ENCODE measurements at regions not wholly inside any gene's neighbourhood (a gene's known extent, or its start where the extent isn't known, plus 50 kb on each side); places are given as distances from the start of the nearest gene placed in this dataset.
"Not testable (repeated sequence)": the region's sequence is repeated elsewhere in the genome, so short reads cannot be mapped to it uniquely, and the experiment has no call there.

DNA sequence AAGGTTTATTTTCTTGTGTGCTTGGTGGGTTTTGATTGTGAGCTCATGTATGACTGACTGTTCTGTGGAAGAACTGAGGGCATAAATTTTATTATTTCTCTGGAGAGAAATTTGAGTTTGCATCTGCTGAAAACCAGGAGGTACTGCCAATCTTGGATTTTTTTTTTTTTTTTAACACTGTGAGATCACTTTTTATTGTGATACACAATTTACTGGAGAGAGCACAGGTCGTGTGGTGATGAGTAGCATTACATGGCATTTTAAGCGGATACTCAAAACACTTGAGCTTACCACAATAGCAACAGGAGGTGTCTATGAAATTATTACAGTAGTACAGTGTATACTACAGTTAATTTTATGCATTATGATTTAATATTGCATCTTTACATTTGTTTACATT, 237.4 kb downstream of the MFSD1 start:
- no peak overlapping the region for H3K4me3 ChIP-seq (ENCODE audit: low read length)
- no peak for TF ChIP-seq ZNF274 (IDR thresholded peaks at IDR 0.05; ENCODE audit: low read depth, low read length)

DNA sequence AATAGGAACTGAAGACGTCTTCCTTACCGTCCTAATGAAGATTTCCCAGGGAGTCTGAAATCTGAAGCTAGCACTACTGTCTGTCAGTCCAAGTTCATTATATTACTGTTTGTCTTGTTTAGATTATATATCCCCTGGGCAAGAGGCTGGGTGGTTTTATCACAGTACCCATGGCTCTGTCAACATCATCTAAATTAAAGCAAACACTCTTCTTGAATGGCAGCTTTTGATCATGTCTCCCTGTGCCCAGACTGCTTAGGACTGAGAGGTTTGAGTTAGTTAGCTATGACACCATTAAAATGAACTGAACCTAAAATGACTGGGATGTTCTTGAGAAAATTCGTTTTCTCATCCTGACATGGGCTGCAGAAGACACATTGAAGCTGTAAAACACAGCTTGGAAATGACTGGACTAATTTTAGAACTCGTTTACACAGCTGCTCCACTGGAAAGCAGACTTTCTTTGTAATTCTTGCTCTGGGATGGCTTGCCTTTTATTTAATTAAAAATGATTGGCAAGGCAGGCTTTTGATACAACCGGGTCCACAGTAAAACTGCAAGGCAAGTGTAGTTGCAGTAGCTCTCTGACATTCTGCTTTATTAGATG, 243.5 kb downstream of the MFSD1 start:
- TF ChIP-seq ZNF274 (IDR thresholded peaks at IDR 0.05; ENCODE audit: low read depth, low read length), result no peak

DNA sequence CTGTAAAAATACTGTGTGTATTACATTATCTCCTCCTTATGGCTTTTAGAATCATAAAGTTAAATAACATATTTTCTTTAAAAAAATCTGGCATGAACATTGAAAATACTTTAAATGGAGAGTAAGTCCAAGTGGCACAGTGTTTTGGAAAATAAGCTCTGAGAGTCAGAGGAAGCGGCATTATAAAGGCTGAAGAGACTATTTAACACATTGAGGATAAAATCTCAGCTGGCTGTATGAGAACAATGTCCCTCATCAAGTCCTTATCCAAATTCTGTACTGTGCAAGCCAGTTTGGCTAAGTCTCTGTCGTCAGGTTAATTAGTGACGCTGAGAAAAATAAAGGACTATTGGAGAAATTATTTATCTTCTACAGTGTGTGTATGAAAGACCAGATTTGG, 245.5 kb downstream of the MFSD1 start:
- H3K4me3 ChIP-seq (ENCODE audit: low read length), result no peak overlapping the region

More for the DNA sequence above, 243.5 kb downstream of the MFSD1 start:
- H3K4me3 ChIP-seq (ENCODE audit: low read length), result no peak overlapping the region

DNA sequence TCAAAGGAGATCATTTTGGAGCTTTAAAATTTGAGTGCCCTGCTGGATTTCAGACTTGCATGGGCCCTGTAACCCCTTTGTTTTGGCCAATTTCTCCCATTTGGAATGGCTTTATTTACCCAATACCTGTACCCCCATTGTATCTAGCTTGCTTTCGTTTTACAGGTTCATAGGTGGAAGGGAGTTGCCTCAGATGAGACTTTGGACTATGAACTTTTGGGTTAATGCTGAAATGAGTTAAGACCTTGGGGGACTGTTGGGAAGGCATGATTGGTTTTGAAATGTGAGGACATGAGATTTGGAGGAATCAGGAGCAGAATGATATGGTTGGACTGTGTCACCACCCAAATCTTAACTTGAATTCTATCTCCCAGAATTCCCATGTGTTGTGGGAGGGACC, 250.6 kb downstream of the MFSD1 start:
- H3K4me3 ChIP-seq (ENCODE audit: low read length), result not testable (repeated sequence)

More for the DNA sequence above, 245.5 kb downstream of the MFSD1 start:
- TF ChIP-seq ZNF274 (IDR thresholded peaks at IDR 0.05; ENCODE audit: low read depth, low read length), result no peak

DNA sequence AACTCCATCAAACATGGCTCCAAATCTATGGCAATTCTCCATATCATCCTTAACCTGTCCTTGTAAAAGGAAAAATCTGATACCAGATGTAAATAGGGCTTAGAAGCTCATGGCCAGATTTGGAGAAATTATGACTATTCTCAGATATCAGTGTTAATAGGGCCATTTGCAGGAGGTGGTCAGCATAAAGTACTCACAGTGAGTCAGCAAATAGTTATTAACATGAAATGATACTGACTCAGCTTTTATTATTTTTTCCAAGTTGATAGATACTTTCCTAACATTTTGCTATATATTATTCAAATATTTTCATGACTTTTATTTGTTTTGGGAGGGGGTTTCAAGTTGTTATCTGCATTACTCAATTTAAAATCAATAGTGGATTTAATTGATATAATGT, 255.8 kb downstream of the MFSD1 start:
- TF ChIP-seq ZNF274 (IDR thresholded peaks at IDR 0.05; ENCODE audit: low read depth, low read length), result no peak
- no peak overlapping the region for H3K4me3 ChIP-seq (ENCODE audit: low read length)

DNA sequence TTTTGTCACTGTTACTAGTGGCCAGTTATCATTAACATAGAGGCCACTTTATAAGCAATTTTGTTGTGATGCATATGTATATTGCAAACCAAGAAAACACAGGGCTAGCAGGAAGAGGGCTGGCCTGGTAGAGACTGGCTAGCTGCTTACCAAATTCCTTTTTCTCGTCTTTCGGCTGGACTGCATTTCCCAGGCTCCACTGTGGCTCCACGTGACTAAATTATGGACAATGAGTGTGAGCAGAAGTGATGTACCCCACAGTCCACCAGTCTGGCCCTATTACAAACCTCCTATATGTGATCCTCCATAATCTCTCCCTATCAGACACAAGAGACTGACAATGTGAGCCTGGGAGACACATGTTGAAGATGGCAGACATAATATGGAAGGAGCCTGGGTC, 257.0 kb downstream of the MFSD1 start:
- TF ChIP-seq ZNF274 (IDR thresholded peaks at IDR 0.05; ENCODE audit: low read depth, low read length), result no peak

DNA sequence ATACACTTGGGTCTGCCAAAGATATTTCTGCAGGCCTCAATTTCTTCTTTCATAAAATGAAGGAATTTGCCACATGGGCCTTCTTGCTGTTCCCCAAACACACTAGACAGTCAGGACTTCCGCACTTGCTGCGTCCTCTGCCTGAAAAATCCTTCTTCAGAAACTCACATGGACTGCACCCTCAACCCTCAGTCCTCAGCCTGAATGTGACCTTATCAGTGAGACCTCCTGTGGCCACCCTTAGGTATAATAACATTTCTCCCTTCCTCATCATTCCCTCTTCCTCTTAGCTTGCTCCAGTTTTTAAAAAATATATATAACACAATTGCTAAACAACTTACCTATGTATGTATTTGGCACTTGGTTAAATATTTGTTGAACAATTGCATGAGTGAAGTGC, 257.5 kb downstream of the MFSD1 start:
- TF ChIP-seq ZNF274 (IDR thresholded peaks at IDR 0.05; ENCODE audit: low read depth, low read length), result no peak
- no peak overlapping the region for H3K4me3 ChIP-seq (ENCODE audit: low read length)

More for the DNA sequence above, 257.0 kb downstream of the MFSD1 start:
- H3K4me3 ChIP-seq (ENCODE audit: low read length), result no peak overlapping the region

DNA sequence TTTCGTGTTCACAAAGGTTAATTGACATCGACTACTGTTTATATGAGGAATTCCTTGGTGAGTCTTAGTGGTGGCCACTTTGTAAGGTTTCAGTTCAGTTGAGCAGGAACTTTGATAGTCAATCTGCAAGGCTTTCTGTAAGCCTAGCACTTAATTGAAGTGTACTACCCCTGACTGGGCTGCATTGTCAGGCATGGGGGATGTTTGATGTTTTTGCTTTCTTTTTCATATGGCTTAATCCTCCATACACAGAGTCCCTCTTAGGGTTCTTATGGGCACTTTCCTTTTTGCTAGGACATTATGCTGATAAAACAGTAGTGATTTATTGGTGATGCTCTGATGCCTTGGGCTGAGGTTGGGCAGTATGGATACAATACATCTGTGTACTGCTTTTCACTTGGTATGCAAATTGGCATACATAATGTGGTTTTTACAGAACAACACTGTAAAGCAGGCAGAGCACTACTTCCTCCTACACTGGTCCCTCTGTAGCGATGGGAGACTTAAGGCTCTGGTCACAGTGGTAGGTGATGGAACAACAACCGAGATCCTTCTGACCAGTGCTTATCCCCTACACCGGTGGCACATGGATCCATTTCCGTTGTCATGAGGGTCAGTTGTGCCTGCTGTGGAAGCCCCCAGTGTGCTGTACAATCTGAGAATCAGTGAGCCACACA, 261.0 kb downstream of the MFSD1 start:
- H3K4me3 ChIP-seq (ENCODE audit: low read length), result no peak overlapping the region
- TF ChIP-seq ZNF274 (IDR thresholded peaks at IDR 0.05; ENCODE audit: low read depth, low read length), result no peak

DNA sequence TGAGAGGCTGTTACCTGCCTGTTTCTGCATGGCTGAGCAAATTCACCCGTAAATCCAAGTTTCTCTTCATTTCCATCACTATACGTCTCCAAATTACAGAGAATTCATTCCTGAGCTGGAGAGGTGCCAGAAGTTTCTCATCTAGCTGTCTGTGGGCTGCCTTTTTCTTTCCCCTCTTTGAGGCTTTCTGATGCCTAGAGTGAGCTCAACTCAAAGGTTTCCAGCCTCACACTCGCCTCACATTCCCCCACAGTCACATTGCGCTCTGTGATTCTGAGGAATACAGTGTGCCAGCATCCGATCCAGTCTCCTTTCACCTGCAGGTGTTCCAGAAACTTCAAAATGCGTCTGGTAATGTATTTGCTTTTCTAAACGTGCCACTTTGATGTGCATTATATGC, 267.2 kb downstream of the MFSD1 start, which contains the start of gene IQCJ:
Gene IQCJ, plus strand, starts transcription at position 229 of the 400 bp plus-strand sequence.
- H3K4me3 ChIP-seq (ENCODE audit: low read length), result no peak within 1 kb of the TSS
- TF ChIP-seq ZNF274 (IDR thresholded peaks at IDR 0.05; ENCODE audit: low read depth, low read length), result no peak

DNA sequence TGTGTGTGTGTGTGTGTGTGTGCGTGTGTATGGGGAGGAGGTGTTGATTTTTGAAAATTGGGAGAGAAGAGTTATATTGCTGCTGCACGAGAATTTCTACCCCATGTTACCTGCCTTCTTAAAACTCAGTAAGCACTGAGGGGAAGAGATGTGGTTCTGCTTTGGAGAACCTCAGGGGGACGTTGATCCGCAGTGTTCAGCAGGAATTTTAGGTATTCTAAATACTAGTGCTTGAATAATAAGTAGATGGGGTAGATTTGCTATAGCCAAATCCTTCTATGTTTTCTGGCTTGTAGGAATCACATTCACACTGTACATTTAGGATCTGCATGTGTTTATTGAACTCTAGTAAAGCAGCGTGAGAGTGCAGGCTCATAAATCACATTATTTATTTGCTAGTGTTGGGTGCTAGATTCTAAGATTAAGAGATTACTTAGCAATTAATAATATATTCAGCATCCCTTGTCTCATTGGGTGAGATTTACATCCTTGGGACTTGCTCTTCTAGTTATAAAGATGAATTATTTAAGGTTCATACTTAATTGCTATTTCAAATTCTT, 268.1 kb downstream of the MFSD1 start:
- H3K4me3 ChIP-seq (ENCODE audit: low read length), result no peak overlapping the region
- TF ChIP-seq ZNF274 (IDR thresholded peaks at IDR 0.05; ENCODE audit: low read depth, low read length), result no peak

DNA sequence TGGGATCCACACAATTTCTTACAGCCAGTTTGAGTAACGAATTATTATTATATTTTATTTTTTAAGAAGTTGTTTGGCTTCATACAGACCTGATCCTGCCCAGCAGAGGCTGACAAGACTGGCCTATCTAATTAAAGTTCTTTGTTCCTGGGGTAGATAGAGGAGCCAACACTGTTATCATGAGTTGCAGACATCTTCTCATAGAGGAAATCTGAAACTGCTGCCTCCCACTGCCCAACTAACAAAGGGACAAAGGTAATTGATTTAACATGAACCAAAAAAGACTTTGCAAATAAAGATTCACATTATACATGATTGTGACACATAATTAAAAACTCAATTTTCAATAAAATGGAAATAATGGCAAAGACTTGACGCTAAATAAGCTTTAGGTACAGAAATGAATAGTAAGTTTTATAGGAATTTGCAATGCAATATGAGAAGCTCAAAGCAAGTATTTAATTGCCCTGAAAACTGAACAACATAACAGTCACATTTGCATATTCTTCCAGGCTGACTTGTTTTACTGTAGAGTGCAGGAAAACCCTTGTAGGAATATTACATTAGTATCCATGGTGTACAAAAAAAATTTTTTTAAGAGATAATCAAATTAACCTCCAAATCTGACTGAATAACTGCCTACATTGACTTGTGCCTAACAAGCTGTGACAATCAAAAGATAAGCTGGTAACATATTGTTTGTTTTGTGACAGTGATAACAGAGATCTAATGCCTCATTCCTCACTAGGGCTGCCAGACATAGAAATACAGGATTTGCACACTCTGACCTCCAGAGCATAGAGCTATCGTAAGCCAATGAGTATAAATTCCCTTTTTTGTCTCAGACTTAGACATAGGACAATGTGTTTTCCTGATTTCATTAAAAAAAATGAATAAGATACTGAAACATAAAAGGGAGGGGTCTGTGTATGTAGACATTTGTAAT, 273.2 kb downstream of the MFSD1 start:
- TF ChIP-seq ZNF274 (IDR thresholded peaks at IDR 0.05; ENCODE audit: low read depth, low read length), result no peak

DNA sequence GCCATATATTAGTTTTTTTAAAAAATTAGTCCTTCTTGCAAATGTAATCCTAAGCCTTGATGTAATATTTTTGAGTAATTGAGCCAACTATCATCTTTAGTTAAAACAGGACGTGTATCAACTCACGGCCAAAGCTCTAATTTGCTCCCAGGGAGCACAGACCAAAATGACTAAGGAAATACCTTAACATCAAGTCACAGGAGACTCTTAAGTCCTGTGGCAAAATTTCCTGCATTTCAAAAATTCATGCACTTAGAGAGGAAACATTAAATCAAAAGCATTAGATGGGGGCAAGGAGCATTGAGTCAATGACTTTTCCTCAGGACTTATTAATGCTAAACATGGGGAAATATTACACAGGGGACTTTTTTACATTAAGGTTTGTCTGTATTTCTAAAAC, 276.0 kb downstream of the MFSD1 start:
- TF ChIP-seq ZNF274 (IDR thresholded peaks at IDR 0.05; ENCODE audit: low read depth, low read length), result no peak

More for the DNA sequence above, 273.2 kb downstream of the MFSD1 start:
- no peak overlapping the region for H3K4me3 ChIP-seq (ENCODE audit: low read length)

DNA sequence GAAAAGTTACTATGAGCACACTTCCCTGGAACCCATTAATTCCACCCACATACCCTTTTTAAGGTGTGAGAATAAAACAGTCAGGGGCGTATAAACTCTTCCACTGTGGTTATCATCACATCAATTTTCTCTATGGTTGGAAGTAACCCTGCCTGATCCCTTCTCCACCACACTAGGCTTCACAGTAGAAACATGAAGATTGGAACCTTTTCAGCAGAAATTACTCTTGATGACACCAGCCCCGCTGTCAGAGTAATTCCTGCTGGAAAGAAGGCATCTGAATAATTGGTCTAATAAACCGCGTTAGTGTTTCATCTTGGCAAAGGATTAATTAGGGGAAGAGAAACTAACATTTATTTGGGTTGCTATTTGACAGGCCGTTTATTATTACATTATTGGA, 278.4 kb downstream of the MFSD1 start:
- TF ChIP-seq ZNF274 (IDR thresholded peaks at IDR 0.05; ENCODE audit: low read depth, low read length), result no peak
- H3K4me3 ChIP-seq (ENCODE audit: low read length), result no peak overlapping the region

More for the DNA sequence above, 276.0 kb downstream of the MFSD1 start:
- H3K4me3 ChIP-seq (ENCODE audit: low read length), result no peak overlapping the region

DNA sequence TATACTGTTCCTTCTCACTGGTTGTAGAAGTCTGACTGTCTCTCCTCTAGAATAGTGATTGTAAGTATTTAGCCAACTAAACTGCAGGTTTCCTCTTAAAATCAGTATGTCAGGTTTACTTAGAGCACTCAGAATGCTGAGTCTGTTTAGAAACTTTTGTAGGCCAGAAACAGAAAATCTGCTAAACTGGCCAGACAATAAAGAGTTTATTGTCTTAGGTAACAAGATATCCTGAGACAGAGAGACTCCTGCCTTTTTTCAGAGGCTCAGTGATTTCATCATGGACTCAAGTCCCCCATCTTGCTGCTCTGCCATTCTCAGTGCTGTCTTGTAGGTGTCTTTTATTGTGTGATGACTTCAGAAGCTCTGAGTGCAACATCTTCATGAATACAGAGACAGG, 279.0 kb downstream of the MFSD1 start:
- TF ChIP-seq ZNF274 (IDR thresholded peaks at IDR 0.05; ENCODE audit: low read depth, low read length), result no peak
- H3K4me3 ChIP-seq (ENCODE audit: low read length), result no peak overlapping the region
